Fibroblast of lung (primary cell): ENCODE measurements at regions not wholly inside any gene's neighbourhood (a gene's known extent, or its start where the extent isn't known, plus 50 kb on each side); places are given as distances from the start of the nearest gene placed in this dataset.

ENCODE experiments used
- CTCF ChIP-seq, 2 donors: IDR thresholded peaks in 1 of 2; conservative IDR thresholded peaks in 1 of 2; 1 replicate in 1 of 2; 2 replicates in 1 of 2; pipeline ENCODE4 v1.5.1; 2011 to 2012; ENCODE audit warnings: low read length in 2 of 2, control low read depth in 1 of 2, inconsistent platforms in 1 of 2, low read depth in 1 of 2, mild to moderate bottlenecking in 1 of 2
- EZH2 ChIP-seq: IDR thresholded peaks from 2 replicates; pipeline ENCODE4 v1.5.1; 2012; ENCODE audit warnings: low read length, control low read depth, mild to moderate bottlenecking; ENCODE audit errors: missing control alignments

GRCh38 chr14:95446470-95446869 is 70.0 kb downstream of the SYNE3 start:
- TF ChIP-seq CTCF (conservative IDR thresholded peaks at IDR 0.05 in 1 of 2, IDR thresholded peaks at IDR 0.05 in 1 of 2; ENCODE audit: low read depth in 1 of 2, low read length in 2 of 2): no peak
- TF ChIP-seq EZH2: no peak
